HCT116 (cell line): ENCODE measurements at regions not wholly inside any gene's neighbourhood (a gene's known extent, or its start where the extent isn't known, plus 50 kb on each side); places are given as distances from the start of the nearest gene placed in this dataset.

ENCODE experiments used
- ATAC-seq: fragments of 200-7000 bp; cut with Tn5 transposase; 2 replicates; pipeline ENCODE4 v1.9.1; 2020; ENCODE audit warnings: mild to moderate bottlenecking, moderate library complexity
- BruUV-seq: library from RNA; stranded (reverse); fragments of 400-500 nt; replicated peaks from 2 replicates; lab custom pipeline; 2021; lab: Mats Ljungman, UMichigan
- CTCF ChIA-PET: fragments of 300-600 bp; sonication (Branson Sonifier 250); formaldehyde crosslinking; loops from one replicate; lab custom pipeline; 2021; ENCODE audit warnings: antibody characterized with exemption; lab: Charles Lee
- POLR2A ChIA-PET: fragments of 300-600, 350-600 bp; sonication (Branson Sonifier 250); formaldehyde crosslinking; loops from one replicate; lab custom pipeline; 2021; ENCODE audit warnings: antibody characterized with exemption; lab: Charles Lee
- RAD21 ChIA-PET, 2 experiments: fragments of 300-600 bp; sonication (Branson Sonifier 250); formaldehyde crosslinking; loops; one replicate each; lab custom pipeline; 2023; ENCODE audit warnings: low total read pairs in 2 of 2; ENCODE audit not compliant: uncharacterized antibody in 2 of 2, unreplicated experiment in 2 of 2, low non-redundant PET in 1 of 2; lab: Charles Lee
- DNase-seq: peaks from one replicate; pipeline ENCODE4 v3.0.0-alpha.2; 2010; ENCODE audit warnings: low read depth, low spot score
- H2AFZ ChIP-seq: fragments of 200-600 bp; shearing (Covaris generic), sonication (generic); 2 replicates; pipeline ENCODE4 v1.6.1; 2017; ENCODE audit warnings: low read depth, mixed run types, mixed read lengths, antibody characterized with exemption, low read length; ENCODE audit not compliant: poor library complexity, severe bottlenecking
- H3K27ac ChIP-seq: 2 replicates; pipeline ENCODE4 v1.5.1; 2012; ENCODE audit warnings: low read depth, low read length
- H3K27me3 ChIP-seq: fragments of 200-600 bp; sonication (generic); 2 replicates; pipeline ENCODE4 v1.6.1; 2016; ENCODE audit warnings: mixed run types, low read length, mixed read lengths; ENCODE audit not compliant: insufficient read depth
- H3K36me3 ChIP-seq, 2 experiments: fragments of 200-500 bp in 1 of 2; fragments of 200-600 bp in 1 of 2; sonication (Bioruptor generic) in 1 of 2; sonication (generic) in 1 of 2; 2 replicates each; pipeline versions ENCODE4 v1.5.1 to v1.6.1; 2014 to 2016; ENCODE audit warnings: low read length in 2 of 2, inconsistent platforms in 1 of 2, mixed read lengths in 1 of 2, mixed run types in 1 of 2; ENCODE audit not compliant: insufficient read depth in 2 of 2, control insufficient read depth in 1 of 2
- H3K4me1 ChIP-seq, 2 experiments: fragments of 200-600 bp in 1 of 2; sonication (generic) in 1 of 2; 2 replicates each; pipeline versions ENCODE4 v1.5.1 to v1.6.1; 2012 to 2017; ENCODE audit warnings: low read length in 2 of 2, inconsistent platforms in 1 of 2, mild to moderate bottlenecking in 1 of 2, mixed read lengths in 1 of 2, mixed run types in 1 of 2, moderate library complexity in 1 of 2; ENCODE audit not compliant: insufficient read depth in 2 of 2, control insufficient read depth in 1 of 2
- H3K4me2 ChIP-seq: fragments of 200-600 bp; sonication (generic); 2 replicates; pipeline ENCODE4 v1.6.1; 2017; ENCODE audit warnings: mixed run types, low read length, mixed read lengths
- H3K4me3 ChIP-seq, 2 experiments: fragments of 200-600 bp in 1 of 2; sonication (generic) in 1 of 2; replicated peaks in 1 of 2; 2 replicates each; pipeline ENCODE4 v1.5.1; 2011 to 2016; ENCODE audit warnings: low read length in 2 of 2, control low read depth in 1 of 2, low read depth in 1 of 2, mild to moderate bottlenecking in 1 of 2, mixed read lengths in 1 of 2, mixed run types in 1 of 2
- H3K79me2 ChIP-seq: fragments of 200-600 bp; sonication (generic); 2 replicates; pipeline ENCODE4 v1.6.1; 2017; ENCODE audit warnings: mild to moderate bottlenecking, mixed run types, low read length, moderate library complexity, mixed read lengths; ENCODE audit not compliant: insufficient read depth
- H3K9ac ChIP-seq: fragments of 200-600 bp; sonication (generic); 2 replicates; pipeline ENCODE4 v1.6.1; 2016; ENCODE audit warnings: low read length, mixed read lengths
- H3K9me2 ChIP-seq: fragments of 200-600 bp; sonication (generic), shearing (Covaris generic); 2 replicates; pipeline ENCODE4 v1.6.1; 2017; ENCODE audit warnings: mixed run types, mild to moderate bottlenecking, moderate library complexity; ENCODE audit not compliant: insufficient read depth
- H3K9me3 ChIP-seq, 2 experiments: fragments of 200-500 bp in 1 of 2; fragments of 200-600 bp in 1 of 2; sonication (Bioruptor generic) in 1 of 2; sonication (generic) in 1 of 2; 2 replicates each; pipeline ENCODE4 v1.6.1; 2014 to 2017; ENCODE audit warnings: low read length in 2 of 2, mixed read lengths in 2 of 2, inconsistent platforms in 1 of 2, low read depth in 1 of 2, mild to moderate bottlenecking in 1 of 2, mixed run types in 1 of 2, moderate library complexity in 1 of 2; ENCODE audit not compliant: control insufficient read depth in 1 of 2, insufficient read depth in 1 of 2
- H4K20me1 ChIP-seq: fragments of 200-600 bp; sonication (generic), shearing (Covaris generic); 2 replicates; pipeline ENCODE4 v1.6.1; 2017; ENCODE audit warnings: mixed run types, mild to moderate bottlenecking, moderate library complexity; ENCODE audit not compliant: insufficient read depth
- CBX3 ChIP-seq: IDR thresholded peaks from 2 replicates; pipeline ENCODE4 v1.6.1; 2012; ENCODE audit warnings: low read depth
- EGR1 ChIP-seq: IDR thresholded peaks from 2 replicates; pipeline ENCODE4 v1.6.1; 2012; ENCODE audit warnings: low read depth
- ELF1 ChIP-seq: IDR thresholded peaks from 2 replicates; pipeline ENCODE4 v1.6.1; 2012; ENCODE audit warnings: low read depth, borderline replicate concordance
- FOSL1 ChIP-seq: IDR thresholded peaks from 2 replicates; pipeline ENCODE4 v1.6.1; 2012; ENCODE audit warnings: low read depth
- JUND ChIP-seq: IDR thresholded peaks from 2 replicates; pipeline ENCODE4 v1.6.1; 2012
- POLR2A ChIP-seq: IDR thresholded peaks from 2 replicates; pipeline ENCODE4 v1.7.0; 2011; ENCODE audit warnings: borderline replicate concordance; ENCODE audit not compliant: insufficient read depth, insufficient read length; ENCODE audit errors: extremely low read depth
- RAD21 ChIP-seq: IDR thresholded peaks from 2 replicates; pipeline ENCODE4 v1.6.1; 2012; ENCODE audit warnings: low read depth, mild to moderate bottlenecking
- REST ChIP-seq: IDR thresholded peaks from 2 replicates; pipeline ENCODE4 v1.6.1; 2012; ENCODE audit warnings: low read depth
- SP1 ChIP-seq: IDR thresholded peaks from 2 replicates; pipeline ENCODE4 v1.6.1; 2012; ENCODE audit warnings: low read depth
- TCF7L2 ChIP-seq: IDR thresholded peaks from 2 replicates; pipeline ENCODE4 v1.7.0; 2011; ENCODE audit warnings: borderline replicate concordance, inconsistent platforms; ENCODE audit not compliant: insufficient read depth, insufficient read length; ENCODE audit errors: extremely low read depth
- YY1 ChIP-seq: IDR thresholded peaks from 2 replicates; pipeline ENCODE4 v1.6.1; 2011; ENCODE audit warnings: low read length, low read depth, moderate library complexity, mild to moderate bottlenecking; ENCODE audit not compliant: insufficient replicate concordance; ENCODE audit errors: extremely low read depth
- ZBTB33 ChIP-seq: IDR thresholded peaks from 2 replicates; pipeline ENCODE4 v1.6.1; 2011; ENCODE audit warnings: mild to moderate bottlenecking, low read length, moderate library complexity; ENCODE audit not compliant: insufficient replicate concordance; ENCODE audit errors: extremely low read depth
- ZFX ChIP-seq: fragments of 450-650 bp; IDR thresholded peaks from 2 replicates; pipeline ENCODE4 v1.6.1; 2017
- ZNF274 ChIP-seq: fragments of 200-500 bp; sonication (Bioruptor generic); IDR thresholded peaks from 2 replicates; pipeline ENCODE4 v1.6.1; 2014; ENCODE audit warnings: mild to moderate bottlenecking, low read depth, low read length, inconsistent platforms
- intact Hi-C: fragments of 100-400 bp; cut with micrococcal nuclease; formaldehyde crosslinking; loops from 2 replicates; pipeline ENCODE4 v1.10.0; 2022
- TF ChIP-seq, protein P1 (sequence below), 3 experiments: fragments of 200-600 bp in 1 of 3; sonication (generic) in 1 of 3; IDR thresholded peaks in 2 of 3; conservative IDR thresholded peaks in 1 of 3; 2 replicates each; pipeline ENCODE4 v1.5.1; 2012 to 2017; ENCODE audit warnings: low read depth in 2 of 3, low read length in 2 of 3, antibody characterized with exemption in 1 of 3, borderline replicate concordance in 1 of 3, control low read depth in 1 of 3, mild to moderate bottlenecking in 1 of 3, mixed read lengths in 1 of 3, mixed run types in 1 of 3, moderate library complexity in 1 of 3; ENCODE audit not compliant: insufficient read depth in 1 of 3
- TF ChIP-seq, protein P2 (sequence below): IDR thresholded peaks from 2 replicates; pipeline ENCODE4 v1.6.1; 2012
- TF ChIP-seq, protein P3 (sequence below): IDR thresholded peaks from 2 replicates; pipeline ENCODE4 v1.6.1; 2012

DNA sequence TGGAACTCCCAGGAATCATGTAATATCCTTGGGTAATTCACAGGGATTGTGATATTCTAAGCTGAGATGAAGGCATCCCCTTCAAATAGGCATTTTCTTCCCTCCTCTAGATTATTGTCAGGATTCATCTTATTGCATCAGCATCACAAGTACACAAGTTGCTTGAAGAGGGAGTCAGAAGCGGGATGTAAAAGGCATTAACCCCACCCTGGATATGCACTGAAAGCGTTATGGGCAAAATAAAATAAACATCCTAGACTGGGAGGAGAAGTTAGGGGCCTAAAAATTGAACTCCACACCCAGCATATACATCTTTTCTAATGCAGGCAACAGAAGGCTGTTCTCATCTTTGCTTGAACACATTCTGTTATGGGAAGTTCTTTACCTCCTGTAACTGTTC, 381.2 kb downstream of the SETD4 start:
- Histone ChIP-seq H3K4me1 (no peaks in the 10 kb centered on the region), H3K4me3 (no peak overlapping the region), H3K27ac (no peak overlapping the region), H4K20me1 (no peaks in the 10 kb centered on the region), H3K36me3 (no peaks in the 10 kb centered on the region), H3K9me3 (no peaks in the 10 kb centered on the region), H2AFZ (no peak overlapping the region), H3K79me2 (no peaks in the 10 kb centered on the region), H3K4me2 (no peak overlapping the region), H3K9me2 (no peaks in the 10 kb centered on the region)
- CTCF ChIA-PET, result no interaction called here
- intact Hi-C loops, result no loop called here
- RAD21 ChIA-PET, result no interaction called here
- DNase-seq, result no peak
- BruUV-seq, result no TSS peak
- POLR2A ChIA-PET, result no interaction called here
- TF ChIP-seq, protein P1, sequence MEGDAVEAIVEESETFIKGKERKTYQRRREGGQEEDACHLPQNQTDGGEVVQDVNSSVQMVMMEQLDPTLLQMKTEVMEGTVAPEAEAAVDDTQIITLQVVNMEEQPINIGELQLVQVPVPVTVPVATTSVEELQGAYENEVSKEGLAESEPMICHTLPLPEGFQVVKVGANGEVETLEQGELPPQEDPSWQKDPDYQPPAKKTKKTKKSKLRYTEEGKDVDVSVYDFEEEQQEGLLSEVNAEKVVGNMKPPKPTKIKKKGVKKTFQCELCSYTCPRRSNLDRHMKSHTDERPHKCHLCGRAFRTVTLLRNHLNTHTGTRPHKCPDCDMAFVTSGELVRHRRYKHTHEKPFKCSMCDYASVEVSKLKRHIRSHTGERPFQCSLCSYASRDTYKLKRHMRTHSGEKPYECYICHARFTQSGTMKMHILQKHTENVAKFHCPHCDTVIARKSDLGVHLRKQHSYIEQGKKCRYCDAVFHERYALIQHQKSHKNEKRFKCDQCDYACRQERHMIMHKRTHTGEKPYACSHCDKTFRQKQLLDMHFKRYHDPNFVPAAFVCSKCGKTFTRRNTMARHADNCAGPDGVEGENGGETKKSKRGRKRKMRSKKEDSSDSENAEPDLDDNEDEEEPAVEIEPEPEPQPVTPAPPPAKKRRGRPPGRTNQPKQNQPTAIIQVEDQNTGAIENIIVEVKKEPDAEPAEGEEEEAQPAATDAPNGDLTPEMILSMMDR (IDR thresholded peaks at IDR 0.05 in 2 of 3, conservative IDR thresholded peaks at IDR 0.05 in 1 of 3; ENCODE audit: borderline replicate concordance in 1 of 3, insufficient read depth in 1 of 3, low read depth in 2 of 3, low read length in 2 of 3), result no peak
- TF ChIP-seq CBX3 (no peak), RAD21 (no peak), ZFX (no peak), ZBTB33 (no peak), ZNF274 (no peak), REST (no peak), POLR2A (no peak), TCF7L2 (no peak), ELF1 (no peak), EGR1 (no peak), JUND (no peak), FOSL1 (no peak), YY1 (no peak), SP1 (no peak)
- TF ChIP-seq, protein P2, sequence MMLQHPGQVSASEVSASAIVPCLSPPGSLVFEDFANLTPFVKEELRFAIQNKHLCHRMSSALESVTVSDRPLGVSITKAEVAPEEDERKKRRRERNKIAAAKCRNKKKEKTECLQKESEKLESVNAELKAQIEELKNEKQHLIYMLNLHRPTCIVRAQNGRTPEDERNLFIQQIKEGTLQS, result no peak
- TF ChIP-seq, protein P3, sequence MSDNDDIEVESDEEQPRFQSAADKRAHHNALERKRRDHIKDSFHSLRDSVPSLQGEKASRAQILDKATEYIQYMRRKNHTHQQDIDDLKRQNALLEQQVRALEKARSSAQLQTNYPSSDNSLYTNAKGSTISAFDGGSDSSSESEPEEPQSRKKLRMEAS, result no peak
- TF ChIP-seq, all 23 proteins: peak for 0
- no peak for ATAC-seq
- no peaks in the 10 kb centered on the region for H3K27me3 ChIP-seq
- H3K9ac ChIP-seq, result no peak overlapping the region
